NCI-H2171 (cell line): ENCODE measurements at regions not wholly inside any gene's neighbourhood (a gene's known extent, or its start where the extent isn't known, plus 50 kb on each side); places are given as distances from the start of the nearest gene placed in this dataset.
"Not testable (repeated sequence)": the region's sequence is repeated elsewhere in the genome, so short reads cannot be mapped to it uniquely, and the experiment has no call there.

Experiments used
- DNase-seq: peaks from one replicate; lab custom pipeline; 2025; lab: John Stamatoyannopoulos, UW

DNA sequence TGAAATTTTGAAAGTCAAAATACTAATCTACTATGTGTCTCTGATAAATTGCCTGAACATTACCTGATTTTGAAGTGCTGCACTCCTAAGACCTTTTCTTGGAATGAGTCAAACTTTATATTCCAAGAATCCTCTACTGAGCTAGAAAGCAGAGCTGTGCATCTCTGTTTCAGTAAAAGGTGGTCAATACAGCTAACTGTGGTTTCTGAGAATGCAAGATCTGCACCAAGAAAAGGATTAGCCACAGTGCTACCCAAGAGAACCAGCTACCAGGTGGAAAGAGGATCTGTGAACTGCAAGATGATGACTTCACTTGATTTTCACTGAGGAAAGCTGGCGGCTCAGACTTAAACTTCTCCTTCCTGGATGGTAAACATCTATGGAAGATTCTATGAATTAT, 289.3 kb downstream of the LIPI start:
- not testable (repeated sequence) for DNase-seq

DNA sequence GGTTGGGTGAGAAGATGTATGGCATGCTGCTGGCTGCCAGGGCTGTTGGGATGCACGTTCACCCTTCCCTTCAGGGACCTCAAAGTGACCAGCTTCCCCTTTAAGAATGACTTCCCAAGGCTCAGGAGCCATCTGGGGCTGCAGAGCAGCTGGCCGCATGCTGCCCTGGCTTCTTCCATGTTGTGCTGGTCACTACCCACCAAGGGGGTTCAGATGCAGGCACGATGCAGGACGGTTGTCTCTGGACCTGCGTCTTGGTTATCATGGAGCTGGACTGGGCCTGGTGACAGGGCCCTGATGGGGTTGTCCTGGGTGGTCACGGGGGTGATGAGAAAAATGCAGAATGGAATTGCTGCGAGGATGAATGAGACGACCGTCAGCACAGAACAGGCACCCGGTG, 297.8 kb downstream of the POTED start:
- not testable (repeated sequence) for DNase-seq

DNA sequence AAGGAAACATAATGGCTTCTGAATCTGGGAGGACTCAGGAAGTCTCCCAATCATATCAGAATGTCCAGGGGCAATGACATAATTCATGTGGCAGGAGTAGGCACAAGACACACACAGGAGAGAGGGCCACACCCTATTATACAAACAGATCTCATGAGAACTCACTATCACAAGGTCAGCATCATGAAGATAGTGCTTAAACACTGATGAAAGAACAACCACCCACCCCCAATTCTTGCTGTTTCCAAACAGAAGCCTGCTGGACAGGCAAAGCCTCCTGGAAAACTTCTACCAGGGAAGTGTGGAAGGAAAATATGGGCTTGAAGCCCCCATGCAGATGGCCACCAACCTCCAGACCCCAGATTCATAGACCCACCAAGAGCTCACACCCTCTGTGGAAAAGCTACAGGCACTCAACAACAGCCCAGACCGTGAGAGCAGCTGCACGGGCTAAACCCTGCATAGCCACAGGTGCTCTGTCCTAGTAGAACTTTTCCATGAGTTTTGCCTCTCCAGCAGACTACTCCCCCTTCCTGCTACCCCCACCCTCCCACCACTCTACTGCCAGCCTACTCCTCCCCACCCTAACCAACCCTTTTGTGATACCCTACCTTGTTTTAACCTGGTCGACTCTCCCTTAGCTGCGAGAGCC, 287.1 kb downstream of the POTED start:
- DNase-seq: not testable (repeated sequence)

GRCh38 chr21:13893617-13894016, 284.0 kb downstream of the POTED start:
- not testable (repeated sequence) for DNase-seq

GRCh38 chr21:13893025-13893424, 283.4 kb downstream of the POTED start:
- not testable (repeated sequence) for DNase-seq

DNA sequence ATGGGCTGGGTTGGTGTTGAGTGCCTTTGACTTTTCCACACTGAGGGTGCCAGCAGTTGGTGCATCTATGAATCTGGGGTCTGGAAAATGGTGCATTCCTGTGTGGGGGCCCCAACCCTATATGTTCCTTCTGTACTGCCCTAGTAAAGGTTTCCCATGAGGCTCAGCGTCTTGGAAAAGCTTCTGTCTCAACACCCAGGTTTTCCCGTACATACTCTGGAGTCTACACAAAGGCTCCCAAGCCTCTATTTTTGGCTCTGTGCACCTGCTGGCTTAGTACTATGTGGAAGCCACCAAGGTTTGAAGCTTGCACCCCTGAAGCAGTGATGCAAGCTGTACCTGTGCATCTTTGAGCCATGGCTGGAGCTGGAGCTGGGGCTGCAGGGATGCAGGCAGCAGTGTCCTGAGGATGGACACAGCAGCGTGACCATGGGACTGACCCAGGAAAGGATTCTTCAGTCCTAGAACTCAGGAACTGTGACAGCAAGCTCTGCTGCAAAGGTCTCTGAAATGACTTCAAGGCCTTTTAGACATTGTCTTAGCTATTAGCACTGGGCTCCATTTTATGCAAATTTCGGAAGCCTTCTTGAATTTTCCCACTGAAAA, 282.7 kb downstream of the POTED start:
- DNase-seq: not testable (repeated sequence)

DNA sequence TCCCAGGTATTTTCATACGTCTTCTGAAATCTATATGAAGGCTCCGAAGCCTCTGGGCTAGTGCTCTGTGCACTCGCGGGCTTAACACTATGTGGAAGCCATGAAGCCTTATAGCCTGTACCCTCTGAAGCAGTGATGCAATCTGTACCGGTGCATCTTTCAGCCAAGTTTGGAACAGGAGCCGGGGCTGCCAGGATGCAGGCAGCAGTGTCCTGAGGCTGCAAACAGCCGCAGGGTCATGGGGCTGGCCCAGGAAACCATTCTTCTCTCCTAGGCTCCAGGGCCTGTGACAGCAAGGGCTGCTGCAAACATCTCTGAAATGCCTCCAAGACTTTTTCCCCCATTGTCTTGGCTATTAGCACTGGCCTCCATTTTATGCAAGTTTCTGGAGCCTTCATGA, 279.6 kb downstream of the POTED start:
- not testable (repeated sequence) for DNase-seq

- DNase-seq: not testable (repeated sequence)
These were observed 274.2 kb downstream of the POTED start for GRCh38 chr21:13883641-13884395.

GRCh38 chr21:13877503-13877902, 267.9 kb downstream of the POTED start:
- DNase-seq: not testable (repeated sequence)

DNA sequence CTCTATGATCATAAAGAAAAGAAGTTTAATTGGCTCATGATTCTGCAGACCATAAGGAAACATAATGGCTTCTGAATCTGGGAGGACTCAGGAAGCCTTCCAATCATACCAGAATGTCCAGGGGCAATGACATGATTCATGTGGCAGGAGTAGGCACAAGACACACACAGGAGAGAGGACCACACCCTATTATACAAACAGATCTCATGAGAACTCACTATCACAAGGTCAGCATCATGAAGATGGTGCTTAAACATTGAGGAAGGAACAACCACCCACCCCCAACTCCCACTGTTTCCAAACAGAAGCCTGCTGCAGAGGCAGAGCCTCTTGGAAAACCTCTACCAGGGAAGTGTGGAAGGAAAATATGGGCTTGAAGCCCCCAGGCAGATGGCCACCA, 267.4 kb downstream of the POTED start:
- DNase-seq: not testable (repeated sequence)

DNA sequence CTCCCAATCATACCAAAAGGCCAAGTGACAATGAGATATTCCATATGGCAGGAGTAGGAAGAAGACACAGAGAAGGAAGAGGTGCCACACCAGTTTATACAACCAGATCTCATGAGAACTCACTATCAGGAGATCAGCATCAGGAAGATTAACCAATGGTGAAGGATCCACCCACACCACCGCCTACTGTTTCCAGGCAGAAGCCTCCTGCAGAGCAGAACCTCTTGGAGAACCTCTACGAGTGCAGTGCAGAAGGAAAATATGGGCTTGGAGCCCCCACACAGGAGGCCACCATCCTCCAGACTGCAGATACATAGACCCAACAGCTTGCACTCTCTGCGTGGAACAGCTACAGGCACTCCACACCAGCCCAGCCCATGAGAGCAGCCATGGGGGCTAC, 264.4 kb downstream of the POTED start:
- not testable (repeated sequence) for DNase-seq

- no peak for DNase-seq
These were observed 245.1 kb downstream of the POTED start for GRCh38 chr21:13854638-13855037.

GRCh38 chr21:13850808-13851207, 241.2 kb downstream of the POTED start:
- not testable (repeated sequence) for DNase-seq

GRCh38 chr21:13849489-13849888, 239.9 kb downstream of the POTED start:
- not testable (repeated sequence) for DNase-seq

DNA sequence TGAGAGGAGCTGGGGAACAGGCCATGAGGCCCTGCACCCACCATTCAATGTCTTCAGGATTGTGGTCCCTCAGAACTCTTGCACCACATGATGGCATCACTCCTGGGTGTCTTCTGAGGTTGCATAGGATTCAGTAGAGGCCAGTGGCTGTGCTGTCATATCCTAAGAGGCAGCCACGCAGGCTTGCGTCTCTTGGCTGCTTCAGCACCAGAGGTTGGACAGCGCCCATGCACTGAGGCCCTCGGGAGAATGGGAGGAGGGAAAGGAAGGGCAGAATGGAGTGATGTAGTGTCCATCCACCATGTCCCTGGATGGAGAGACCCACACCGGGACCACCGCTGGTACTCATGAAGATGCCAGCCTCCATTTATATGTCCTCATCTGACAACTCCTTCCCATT, 237.1 kb downstream of the POTED start:
- not testable (repeated sequence) for DNase-seq

- not testable (repeated sequence) for DNase-seq
These were observed 235.0 kb downstream of the POTED start for GRCh38 chr21:13844574-13844973.

GRCh38 chr21:13843081-13843480, 233.5 kb downstream of the POTED start:
- not testable (repeated sequence) for DNase-seq

DNA sequence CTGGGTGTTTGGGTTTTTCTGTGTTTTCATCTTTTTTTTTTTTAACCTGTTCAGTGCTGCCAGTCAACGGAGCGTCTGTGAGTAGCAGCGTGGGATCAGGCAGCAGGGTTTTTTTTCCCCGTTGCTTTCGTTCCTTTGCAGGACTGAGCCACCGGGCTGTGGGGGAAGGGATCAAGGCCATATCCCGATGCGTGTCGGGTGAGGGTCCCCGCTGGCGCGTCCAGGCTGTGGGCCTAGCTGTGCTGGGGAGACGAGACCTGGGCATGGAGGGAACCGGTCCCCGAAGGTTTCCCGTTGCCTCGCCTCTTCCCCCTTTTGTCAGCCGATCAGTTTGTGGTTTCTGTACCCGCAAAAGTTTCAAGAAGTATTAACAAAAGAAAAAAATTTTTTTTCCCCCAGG, 218.1 kb downstream of the POTED start:
- DNase-seq: not testable (repeated sequence)

GRCh38 chr21:13827201-13827600, 217.6 kb downstream of the POTED start:
- DNase-seq: no peak

DNA sequence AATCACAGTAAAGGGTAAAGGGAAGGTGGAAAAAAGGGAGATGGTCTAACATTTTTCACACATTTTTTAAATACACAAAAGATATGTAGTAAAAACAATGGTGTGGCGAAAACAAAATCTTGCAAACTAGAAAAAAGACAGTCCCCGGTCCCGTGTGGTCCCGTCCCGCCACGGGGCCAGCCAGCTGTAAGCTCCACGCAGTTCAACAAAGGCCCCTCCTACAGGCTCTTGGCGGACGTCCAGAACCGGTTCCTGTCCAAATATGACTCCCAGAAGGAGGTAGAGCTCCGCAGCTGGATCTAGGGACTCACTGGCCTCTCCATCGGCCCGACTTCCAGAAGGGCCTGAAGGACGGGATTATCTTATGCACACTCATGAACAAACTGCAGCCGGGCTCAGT, 216.9 kb downstream of the POTED start:
- not testable (repeated sequence) for DNase-seq

DNA sequence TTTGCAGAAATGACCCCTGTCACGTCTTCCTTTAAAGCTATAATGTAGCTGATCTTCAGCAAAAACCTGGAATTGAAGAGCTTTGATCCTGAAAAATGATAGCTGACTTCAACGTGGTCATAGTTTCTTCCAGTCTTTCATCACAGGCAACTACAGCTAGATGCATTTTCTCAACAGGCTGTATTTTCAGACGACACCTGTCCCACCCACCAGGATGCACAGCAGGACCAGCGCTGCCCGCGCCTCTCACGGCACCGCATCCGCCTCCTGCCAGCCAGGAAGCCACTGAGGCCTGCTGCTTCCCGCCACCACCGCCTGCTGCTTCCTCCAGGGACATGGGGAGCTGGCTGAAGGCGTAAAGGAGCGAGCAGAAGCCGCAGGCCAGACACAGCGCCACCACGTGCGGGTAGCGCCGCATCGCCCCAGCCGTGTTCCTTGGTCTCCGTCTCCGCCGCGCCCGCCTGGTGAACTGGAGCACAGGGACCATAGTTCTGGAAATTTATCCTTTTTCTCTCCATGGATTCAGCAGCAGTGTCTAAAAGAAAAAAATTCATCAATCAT, 215.7 kb downstream of the POTED start:
- not testable (repeated sequence) for DNase-seq

GRCh38 chr21:13820286-13820685, 210.7 kb downstream of the POTED start:
- DNase-seq: not testable (repeated sequence)

DNA sequence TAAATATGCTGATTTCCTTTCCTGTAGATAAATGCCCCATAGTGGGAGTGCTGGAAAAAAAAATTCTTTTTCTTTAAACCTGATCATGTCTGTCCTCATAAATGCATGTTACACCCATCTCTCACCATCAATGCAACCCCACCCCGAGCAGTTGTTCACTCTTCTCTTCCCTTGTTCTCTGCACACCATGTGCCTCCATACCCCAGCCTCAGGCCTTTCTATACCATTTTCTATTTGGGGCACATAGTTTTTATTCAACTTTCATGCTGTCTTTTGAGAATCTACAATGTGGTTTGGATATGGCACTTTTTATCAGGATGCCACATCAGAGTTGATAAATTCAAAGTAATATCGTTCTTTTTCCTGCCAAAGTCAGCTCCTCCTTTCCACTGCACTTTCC, 202.6 kb downstream of the POTED start:
- not testable (repeated sequence) for DNase-seq
